SK-N-SH treated with all-trans-retinoic acid at 6 μM for 48 hours (cell line): ENCODE measurements at regions not wholly inside any gene's neighbourhood (a gene's known extent, or its start where the extent isn't known, plus 50 kb on each side); places are given as distances from the start of the nearest gene placed in this dataset.

Experiments used
- BACH2 ChIP-seq: fragments of 250-450 bp; sonication (Bioruptor Pico); IDR thresholded peaks from 2 replicates; pipeline ENCODE4 v1.9.0; 2021; ENCODE audit warnings: mild to moderate bottlenecking, borderline replicate concordance
- ESRRG ChIP-seq: fragments of 250-450 bp; sonication (Bioruptor Pico); IDR thresholded peaks from 2 replicates; pipeline ENCODE4 v1.6.1; 2021; ENCODE audit warnings: mild to moderate bottlenecking
- ISL1 ChIP-seq: fragments of 250-450 bp; sonication (Bioruptor Pico); IDR thresholded peaks from 2 replicates; pipeline ENCODE4 v2.1.2; 2022; ENCODE audit warnings: mild to moderate bottlenecking, moderate library complexity
- RARB ChIP-seq: fragments of 250-450 bp; sonication (Bioruptor Pico); IDR thresholded peaks from 2 replicates; pipeline ENCODE4 v1.8.0; 2021; ENCODE audit warnings: mild to moderate bottlenecking, moderate library complexity
- ZC3H10 ChIP-seq: fragments of 250-450 bp; sonication (Bioruptor Pico); IDR thresholded peaks from 2 replicates; pipeline ENCODE4 v1.5.1; 2021; ENCODE audit warnings: mild to moderate bottlenecking, moderate library complexity
- ZFP3 ChIP-seq: fragments of 250-450 bp; sonication (Bioruptor Pico); IDR thresholded peaks from 2 replicates; pipeline ENCODE4 v1.5.0; 2020; ENCODE audit warnings: mild to moderate bottlenecking, moderate library complexity
- ZFP30 ChIP-seq: fragments of 450-650 bp; formaldehyde crosslinking; IDR thresholded peaks from 2 replicates; pipeline ENCODE4 v1.5.0; 2022; ENCODE audit warnings: mild to moderate bottlenecking, moderate library complexity
- ZNF565 ChIP-seq: fragments of 450-650 bp; formaldehyde crosslinking; conservative IDR thresholded peaks from 2 replicates; pipeline ENCODE4 v1.5.0; 2020; ENCODE audit warnings: low read depth, mild to moderate bottlenecking, moderate library complexity
- ZNF8 ChIP-seq: fragments of 450-650 bp; formaldehyde crosslinking; IDR thresholded peaks from 2 replicates; pipeline ENCODE4 v1.5.0; 2020; ENCODE audit warnings: mild to moderate bottlenecking, moderate library complexity
- TF ChIP-seq, protein P1 (sequence below): fragments of 250-450 bp; sonication (Bioruptor Pico); IDR thresholded peaks from 2 replicates; pipeline ENCODE4 v1.8.0; 2020; ENCODE audit warnings: mild to moderate bottlenecking, moderate library complexity, borderline replicate concordance
- TF ChIP-seq, protein P2 (sequence below): fragments of 250-450 bp; sonication (Bioruptor Pico); IDR thresholded peaks from 2 replicates; pipeline ENCODE4 v1.5.1; 2020; ENCODE audit warnings: low read depth, mild to moderate bottlenecking, moderate library complexity

DNA sequence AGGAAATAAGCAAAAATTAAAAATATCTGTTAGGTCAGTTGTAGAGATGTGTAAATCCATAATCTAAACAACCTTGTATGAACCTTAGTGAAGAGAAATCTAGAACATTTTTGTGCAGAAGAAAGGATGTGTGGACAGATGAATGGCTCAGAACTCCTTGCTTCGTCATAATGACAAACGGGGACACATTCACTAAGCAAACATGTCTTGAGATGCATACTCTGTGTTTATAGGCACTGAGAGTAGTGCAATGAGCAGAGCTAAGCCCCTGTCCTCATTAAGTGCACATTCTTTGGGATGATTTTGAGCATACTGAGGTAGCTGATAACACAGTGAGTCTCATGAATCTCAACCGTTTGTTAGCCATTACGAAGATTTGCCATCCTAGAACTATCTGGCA, 360.6 kb upstream of the ANKRD30A start:
- TF ChIP-seq, protein P1, sequence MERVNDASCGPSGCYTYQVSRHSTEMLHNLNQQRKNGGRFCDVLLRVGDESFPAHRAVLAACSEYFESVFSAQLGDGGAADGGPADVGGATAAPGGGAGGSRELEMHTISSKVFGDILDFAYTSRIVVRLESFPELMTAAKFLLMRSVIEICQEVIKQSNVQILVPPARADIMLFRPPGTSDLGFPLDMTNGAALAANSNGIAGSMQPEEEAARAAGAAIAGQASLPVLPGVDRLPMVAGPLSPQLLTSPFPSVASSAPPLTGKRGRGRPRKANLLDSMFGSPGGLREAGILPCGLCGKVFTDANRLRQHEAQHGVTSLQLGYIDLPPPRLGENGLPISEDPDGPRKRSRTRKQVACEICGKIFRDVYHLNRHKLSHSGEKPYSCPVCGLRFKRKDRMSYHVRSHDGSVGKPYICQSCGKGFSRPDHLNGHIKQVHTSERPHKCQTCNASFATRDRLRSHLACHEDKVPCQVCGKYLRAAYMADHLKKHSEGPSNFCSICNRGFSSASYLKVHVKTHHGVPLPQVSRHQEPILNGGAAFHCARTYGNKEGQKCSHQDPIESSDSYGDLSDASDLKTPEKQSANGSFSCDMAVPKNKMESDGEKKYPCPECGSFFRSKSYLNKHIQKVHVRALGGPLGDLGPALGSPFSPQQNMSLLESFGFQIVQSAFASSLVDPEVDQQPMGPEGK (CRISPR knock-in tag) = no peak
- no peak for TF ChIP-seq ESRRG (CRISPR knock-in tag)
- TF ChIP-seq, protein P2, sequence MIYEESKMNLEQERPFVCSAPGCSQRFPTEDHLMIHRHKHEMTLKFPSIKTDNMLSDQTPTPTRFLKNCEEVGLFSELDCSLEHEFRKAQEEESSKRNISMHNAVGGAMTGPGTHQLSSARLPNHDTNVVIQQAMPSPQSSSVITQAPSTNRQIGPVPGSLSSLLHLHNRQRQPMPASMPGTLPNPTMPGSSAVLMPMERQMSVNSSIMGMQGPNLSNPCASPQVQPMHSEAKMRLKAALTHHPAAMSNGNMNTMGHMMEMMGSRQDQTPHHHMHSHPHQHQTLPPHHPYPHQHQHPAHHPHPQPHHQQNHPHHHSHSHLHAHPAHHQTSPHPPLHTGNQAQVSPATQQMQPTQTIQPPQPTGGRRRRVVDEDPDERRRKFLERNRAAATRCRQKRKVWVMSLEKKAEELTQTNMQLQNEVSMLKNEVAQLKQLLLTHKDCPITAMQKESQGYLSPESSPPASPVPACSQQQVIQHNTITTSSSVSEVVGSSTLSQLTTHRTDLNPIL (CRISPR knock-in tag) = no peak
- no peak for TF ChIP-seq BACH2 (CRISPR knock-in tag)
- no peak for TF ChIP-seq ZNF8 (CRISPR knock-in tag)
- no peak for TF ChIP-seq ZFP30
- no peak for TF ChIP-seq ZC3H10 (CRISPR knock-in tag)
- TF ChIP-seq ISL1 (CRISPR knock-in tag) = no peak
- TF ChIP-seq ZFP3 = no peak
- TF ChIP-seq RARB (CRISPR knock-in tag) = no peak
- TF ChIP-seq ZNF565 (CRISPR knock-in tag) = no peak
